ENCODE measurements at regions not wholly inside any gene's neighbourhood (a gene's known extent, or its start where the extent isn't known, plus 50 kb on each side); places are given as distances from the start of the nearest gene placed in this dataset.

DNA sequence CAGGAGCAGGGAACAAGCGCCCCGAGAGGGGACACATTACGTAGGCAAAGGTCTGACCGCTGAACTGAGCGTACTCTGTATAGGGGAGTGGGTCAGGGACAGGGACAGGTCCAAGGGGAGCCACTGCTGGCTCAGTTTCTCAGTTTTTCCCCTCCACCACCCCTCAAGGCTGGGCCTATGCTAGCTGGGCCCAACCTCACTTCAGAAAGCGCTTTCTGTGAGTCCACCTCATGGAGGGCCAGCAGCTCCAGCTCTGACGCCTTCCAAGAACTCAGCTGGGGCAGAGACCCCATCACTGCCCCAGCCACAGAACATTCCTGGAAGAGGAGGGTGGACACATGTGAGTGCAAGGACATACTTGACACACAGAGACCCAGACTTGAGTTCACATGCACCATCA lies 242.0 kb downstream of the FOXD2 start:
- Histone ChIP-seq H3K4me3 (ENCODE audit: low read depth, low read length) (no peak overlapping the region), H3K27ac (ENCODE audit: low read depth, low read length) (no peak overlapping the region), H3K27me3 (ENCODE audit: control insufficient read depth, insufficient read depth, low read length) (no peaks in the 10 kb centered on the region), H3K9me3 (ENCODE audit: control insufficient read depth, insufficient read depth, low read length) (no peaks in the 10 kb centered on the region)
- ChIA-PET CTCF (no interaction called here), POLR2A (no interaction called here)
- no peak for DNase-seq (ENCODE audit: low read depth, low spot score)
- TF ChIP-seq, protein P1, sequence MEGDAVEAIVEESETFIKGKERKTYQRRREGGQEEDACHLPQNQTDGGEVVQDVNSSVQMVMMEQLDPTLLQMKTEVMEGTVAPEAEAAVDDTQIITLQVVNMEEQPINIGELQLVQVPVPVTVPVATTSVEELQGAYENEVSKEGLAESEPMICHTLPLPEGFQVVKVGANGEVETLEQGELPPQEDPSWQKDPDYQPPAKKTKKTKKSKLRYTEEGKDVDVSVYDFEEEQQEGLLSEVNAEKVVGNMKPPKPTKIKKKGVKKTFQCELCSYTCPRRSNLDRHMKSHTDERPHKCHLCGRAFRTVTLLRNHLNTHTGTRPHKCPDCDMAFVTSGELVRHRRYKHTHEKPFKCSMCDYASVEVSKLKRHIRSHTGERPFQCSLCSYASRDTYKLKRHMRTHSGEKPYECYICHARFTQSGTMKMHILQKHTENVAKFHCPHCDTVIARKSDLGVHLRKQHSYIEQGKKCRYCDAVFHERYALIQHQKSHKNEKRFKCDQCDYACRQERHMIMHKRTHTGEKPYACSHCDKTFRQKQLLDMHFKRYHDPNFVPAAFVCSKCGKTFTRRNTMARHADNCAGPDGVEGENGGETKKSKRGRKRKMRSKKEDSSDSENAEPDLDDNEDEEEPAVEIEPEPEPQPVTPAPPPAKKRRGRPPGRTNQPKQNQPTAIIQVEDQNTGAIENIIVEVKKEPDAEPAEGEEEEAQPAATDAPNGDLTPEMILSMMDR (IDR thresholded peaks at IDR 0.05; ENCODE audit: low read depth, low read length) = no peak

GRCh38 chr1:47680815-47681475 lies 243.1 kb downstream of the FOXD2 start:
- no peaks in the 10 kb centered on the region for H3K27me3 ChIP-seq (ENCODE audit: control insufficient read depth, insufficient read depth, low read length)
- TF ChIP-seq, protein P1 (IDR thresholded peaks at IDR 0.05; ENCODE audit: low read depth, low read length) = no peak
- H3K9me3 ChIP-seq (ENCODE audit: control insufficient read depth, insufficient read depth, low read length) = no peaks in the 10 kb centered on the region
- H3K4me3 ChIP-seq (ENCODE audit: low read depth, low read length) = no peak overlapping the region
- no peak for DNase-seq (ENCODE audit: low read depth, low spot score)
- no peak overlapping the region for H3K27ac ChIP-seq (ENCODE audit: low read depth, low read length)
- ChIA-PET POLR2A (no interaction called here), CTCF (no interaction called here)

GRCh38 chr1:47681735-47682134 lies 243.9 kb downstream of the FOXD2 start:
- POLR2A ChIA-PET = no interaction called here
- TF ChIP-seq, protein P1 (IDR thresholded peaks at IDR 0.05; ENCODE audit: low read depth, low read length) = no peak
- H3K4me3 ChIP-seq (ENCODE audit: low read depth, low read length) = no peak overlapping the region
- DNase-seq (ENCODE audit: low read depth, low spot score) = no peak
- CTCF ChIA-PET = no interaction called here
- H3K9me3 ChIP-seq (ENCODE audit: control insufficient read depth, insufficient read depth, low read length) = no peaks in the 10 kb centered on the region
- H3K27ac ChIP-seq (ENCODE audit: low read depth, low read length) = no peak overlapping the region
- no peaks in the 10 kb centered on the region for H3K27me3 ChIP-seq (ENCODE audit: control insufficient read depth, insufficient read depth, low read length)

DNA sequence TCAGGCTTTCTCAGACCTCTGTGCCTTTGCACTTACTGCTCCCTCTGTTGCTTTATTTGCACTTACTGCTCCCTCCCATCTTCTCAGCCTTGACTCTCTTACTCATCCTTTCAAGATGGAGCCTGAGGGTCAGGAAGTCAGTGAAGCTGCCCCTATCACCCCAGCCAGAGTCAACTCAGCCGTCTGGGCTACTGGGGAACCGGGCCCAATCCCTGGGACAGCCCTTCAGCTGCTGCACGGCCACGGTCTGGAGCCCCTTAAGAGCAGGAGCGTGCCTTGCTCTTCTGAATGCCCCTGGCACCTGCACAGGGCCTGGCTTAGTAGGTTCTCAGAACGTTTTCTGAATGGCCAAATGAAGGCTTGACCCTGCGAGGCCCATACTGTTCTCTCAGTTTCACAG lies 244.4 kb downstream of the FOXD2 start:
- H3K4me3 ChIP-seq (ENCODE audit: low read depth, low read length) = no peak overlapping the region
- ChIA-PET POLR2A (no interaction called here), CTCF (no interaction called here)
- no peak overlapping the region for H3K27ac ChIP-seq (ENCODE audit: low read depth, low read length)
- no peaks in the 10 kb centered on the region for H3K27me3 ChIP-seq (ENCODE audit: control insufficient read depth, insufficient read depth, low read length)
- DNase-seq (ENCODE audit: low read depth, low spot score) = no peak
- H3K9me3 ChIP-seq (ENCODE audit: control insufficient read depth, insufficient read depth, low read length) = no peaks in the 10 kb centered on the region
- TF ChIP-seq, protein P1 (IDR thresholded peaks at IDR 0.05; ENCODE audit: low read depth, low read length) = no peak

- ChIA-PET CTCF (no interaction called here), POLR2A (no interaction called here)
- DNase-seq (ENCODE audit: low read depth, low spot score) = no peak
- Histone ChIP-seq H3K27me3 (ENCODE audit: control insufficient read depth, insufficient read depth, low read length) (peaks cover 2% of the 10 kb centered on the region), H3K27ac (ENCODE audit: low read depth, low read length) (no peak overlapping the region), H3K4me3 (ENCODE audit: low read depth, low read length) (no peak overlapping the region), H3K9me3 (ENCODE audit: control insufficient read depth, insufficient read depth, low read length) (no peaks in the 10 kb centered on the region)
- TF ChIP-seq, protein P1 (IDR thresholded peaks at IDR 0.05; ENCODE audit: low read depth, low read length) = no peak
Observed at GRCh38 chr1:47682786-47683350, 245.0 kb downstream of the FOXD2 start.
